Ovary (tissue), 7 donors: ENCODE measurements at regions not wholly inside any gene's neighbourhood (a gene's known extent, or its start where the extent isn't known, plus 50 kb on each side); places are given as distances from the start of the nearest gene placed in this dataset.

Experiments used
- DNase-seq, 5 donors: peaks; one replicate each; pipeline ENCODE4 v3.0.0-alpha.2; 2019 to 2020
- H3K27ac ChIP-seq, 2 donors: fragments of 200-600 bp; one replicate each; pipeline versions ENCODE4 v1.5.1 to v1.8.0; 2019 to 2022
- H3K27me3 ChIP-seq: fragments of 200-600 bp; one replicate; pipeline ENCODE4 v1.8.0; 2022
- H3K36me3 ChIP-seq: fragments of 200-600 bp; sonication (generic); one replicate; pipeline ENCODE4 v1.5.1; 2019
- H3K4me1 ChIP-seq: one replicate; pipeline ENCODE4 v1.8.1; 2013; ENCODE audit warnings: mild to moderate bottlenecking, moderate library complexity; ENCODE audit not compliant: insufficient read depth
- H3K4me3 ChIP-seq: fragments of 200-600 bp; sonication (generic); one replicate; pipeline ENCODE4 v1.5.1; 2017
- H3K9me3 ChIP-seq, 2 donors: fragments of 200-600 bp in 1 of 2; sonication (generic) in 1 of 2; one replicate each; pipeline versions ENCODE4 v1.5.1 to v1.8.1; 2013 to 2019; ENCODE audit warnings: mild to moderate bottlenecking in 1 of 2, moderate library complexity in 1 of 2
- CTCF ChIP-seq, 3 donors: fragments of 450-650 bp in 2 of 3; fragments of 200-600 bp in 1 of 3; IDR thresholded peaks; one replicate each; pipeline versions ENCODE4 v1.5.1 to v1.8.0; 2016 to 2022; ENCODE audit warnings: antibody characterized with exemption in 3 of 3, mild to moderate bottlenecking in 1 of 3
- EP300 ChIP-seq: sonication (generic); formaldehyde crosslinking; IDR thresholded peaks from one replicate; pipeline ENCODE4 v1.6.1; 2017; ENCODE audit warnings: antibody characterized with exemption
- POLR2A ChIP-seq: fragments of 450-650 bp; IDR thresholded peaks from one replicate; pipeline ENCODE4 v1.6.1; 2017; ENCODE audit warnings: antibody characterized with exemption, mild to moderate bottlenecking, moderate library complexity
- WGBS, 3 donors: extraction: QIAGEN DNeasy Blood & Tissue Kit in 1 of 3; methylation state at CpG; one replicate each; pipeline versions ENCODE4 v1.1.5 to v1.1.7; 2013 to 2017; 5-methylcytosine and 5-hydroxymethylcytosine counted together
- intact Hi-C, 4 donors: fragments of 100-400 bp; cut with DNase I; formaldehyde crosslinking; loops; one replicate each; pipeline versions ENCODE4 v1.11.0 to v1.15.1; 2022 to 2023
- donor health status: DM: no; HTN: no; CAD: no; lungs with moderate emphysema.
- donor health status: DM: no; HTN: no; CAD: no.
- donor health status: Bipolar disorder and iron deficiency.
- donor health status: DM: no; HTN: no; CAD: no.
- donor health status: DM: yes; HTN: yes; CAD: no.

- H3K4me3 ChIP-seq, result no peak overlapping the region
- DNase-seq, result no peak
- H3K27me3 ChIP-seq, result no peaks in the 10 kb centered on the region
- 80 to 94% (median 93%) methylated on average over 1 of the region's 1 CpG for WGBS, 3 donors
- TF ChIP-seq EP300 (no peak), CTCF (IDR thresholded peaks at IDR 0.05) (no peak), POLR2A (no peak)
- H3K4me1 ChIP-seq, result no peaks in the 10 kb centered on the region
- H3K9me3 ChIP-seq, result no peaks in the 10 kb centered on the region
- intact Hi-C loops, result no loop called here
- no peaks in the 10 kb centered on the region for H3K36me3 ChIP-seq
- H3K27ac ChIP-seq, result no peak overlapping the region
Observed at GRCh38 chr13:106129273-106129672, 406.2 kb downstream of the EFNB2 start.

- Histone ChIP-seq H3K4me3 (no peak overlapping the region), H3K27ac (no peak overlapping the region), H3K27me3 (no peaks in the 10 kb centered on the region), H3K36me3 (no peaks in the 10 kb centered on the region), H3K9me3 (no peaks in the 10 kb centered on the region), H3K4me1 (peaks cover 2% of the 10 kb centered on the region)
- no peak for TF ChIP-seq POLR2A
- TF ChIP-seq CTCF (IDR thresholded peaks at IDR 0.05), result no peak
- 90 to 92% (median 91%) methylated on average over 4 of the region's 4 CpGs for WGBS, 3 donors
- DNase-seq, result no peak
- intact Hi-C loops, result no loop called here
Observed at GRCh38 chr13:106122234-106122633, 413.2 kb downstream of the EFNB2 start.

GRCh38 chr13:106121173-106121754 lies 414.2 kb downstream of the EFNB2 start:
- no peaks in the 10 kb centered on the region for H3K36me3 ChIP-seq
- H3K27ac ChIP-seq, result no peak overlapping the region
- H3K9me3 ChIP-seq, result no peaks in the 10 kb centered on the region
- 80 to 88% (median 83%) methylated on average over 2 of the region's 2 CpGs for WGBS, 3 donors
- H3K27me3 ChIP-seq, result no peaks in the 10 kb centered on the region
- no peak for TF ChIP-seq POLR2A
- TF ChIP-seq EP300, result no peak
- peaks cover 2% of the 10 kb centered on the region for H3K4me1 ChIP-seq
- DNase-seq, result no peak
- intact Hi-C loops, result no loop called here
- H3K4me3 ChIP-seq, result no peak overlapping the region

- no peaks in the 10 kb centered on the region for H3K27me3 ChIP-seq
- intact Hi-C loops, result no loop called here
- peaks cover 2% of the 10 kb centered on the region for H3K4me1 ChIP-seq
- H3K4me3 ChIP-seq, result no peak overlapping the region
- no peaks in the 10 kb centered on the region for H3K9me3 ChIP-seq
- TF ChIP-seq CTCF (IDR thresholded peaks at IDR 0.05) (no peak), POLR2A (no peak)
- DNase-seq, result no peak
- WGBS, 3 donors, result 1 to 5% (median 1%) methylated on average over 10 of the region's 10 CpGs
- no peak overlapping the region for H3K27ac ChIP-seq
- no peaks in the 10 kb centered on the region for H3K36me3 ChIP-seq
Observed at GRCh38 chr13:106118996-106119395, 416.5 kb downstream of the EFNB2 start.

GRCh38 chr13:106118050-106118449 lies 417.4 kb downstream of the EFNB2 start:
- H3K36me3 ChIP-seq, result no peaks in the 10 kb centered on the region
- H3K4me3 ChIP-seq, result no peak overlapping the region
- H3K27ac ChIP-seq, result no peak overlapping the region
- intact Hi-C loops, result no loop called here
- no peaks in the 10 kb centered on the region for H3K9me3 ChIP-seq
- no peak for DNase-seq
- 45 to 60% (median 49%) methylated on average over 2 of the region's 2 CpGs for WGBS, 3 donors
- no peak for TF ChIP-seq POLR2A
- no peak for TF ChIP-seq EP300
- TF ChIP-seq CTCF (IDR thresholded peaks at IDR 0.05), result no peak
- H3K27me3 ChIP-seq, result no peaks in the 10 kb centered on the region
- H3K4me1 ChIP-seq, result peaks cover 2% of the 10 kb centered on the region
